Kidney (tissue), 13 donors: ENCODE measurements at regions not wholly inside any gene's neighbourhood (a gene's known extent, or its start where the extent isn't known, plus 50 kb on each side); places are given as distances from the start of the nearest gene placed in this dataset.

ENCODE experiments used
- DNase-seq, 5 donors: peaks; one replicate each; pipeline ENCODE4 v3.0.0-alpha.2; 2013 to 2020
- FAIRE-seq: peaks from 2 replicates; lab custom pipeline; 2012; peaks lifted over from hg19 to GRCh38; lab: Jason Lieb, UNC
- H3K27ac ChIP-seq, 2 donors: one replicate each; pipeline ENCODE4 v1.7.0; 2013; ENCODE audit warnings: low read depth in 2 of 2, low read length in 2 of 2, inconsistent platforms in 1 of 2
- H3K27me3 ChIP-seq: one replicate; pipeline ENCODE4 v1.7.1; 2013; ENCODE audit warnings: low read length, inconsistent platforms; ENCODE audit not compliant: control insufficient read depth, insufficient read depth
- H3K36me3 ChIP-seq, 3 donors: one replicate each; pipeline versions ENCODE4 v1.7.0 to v1.7.1; 2013; ENCODE audit warnings: low read length in 3 of 3, control low read depth in 1 of 3, inconsistent platforms in 1 of 3; ENCODE audit not compliant: insufficient read depth in 3 of 3, control insufficient read depth in 2 of 3
- H3K4me1 ChIP-seq, 3 donors: one replicate each; pipeline versions ENCODE4 v1.7.0 to v1.7.1; 2013; ENCODE audit warnings: low read length in 3 of 3, inconsistent platforms in 1 of 3, low read depth in 1 of 3; ENCODE audit not compliant: control insufficient read depth in 2 of 3, insufficient read depth in 2 of 3
- H3K4me3 ChIP-seq, 3 donors: one replicate each; pipeline versions ENCODE4 v1.7.0 to v1.8.1; 2013; ENCODE audit warnings: low read length in 3 of 3, control low read depth in 1 of 3, inconsistent platforms in 1 of 3
- H3K9ac ChIP-seq, 3 donors: one replicate each; pipeline versions ENCODE4 v1.7.0 to v1.7.1; 2013; ENCODE audit warnings: low read length in 3 of 3, control low read depth in 1 of 3, inconsistent platforms in 1 of 3
- H3K9me3 ChIP-seq, 3 donors: one replicate each; pipeline versions ENCODE4 v1.7.0 to v1.7.1; 2013; ENCODE audit warnings: low read length in 3 of 3, control low read depth in 1 of 3, inconsistent platforms in 1 of 3; ENCODE audit not compliant: control insufficient read depth in 2 of 3, insufficient read depth in 1 of 3
- intact Hi-C: fragments of 100-400 bp; cut with DNase I; formaldehyde crosslinking; loops from one replicate; pipeline ENCODE4 v1.11.1; 2022
- TF ChIP-seq, protein P1 (sequence below): IDR thresholded peaks from 3 replicates; pipeline ENCODE4 v1.5.1; 2012; ENCODE audit warnings: mild to moderate bottlenecking, moderate library complexity, borderline replicate concordance; ENCODE audit not compliant: insufficient read depth; ENCODE audit errors: extremely low read depth
- donor health status: control.
- donor health status: control.
- donor health status: control.
- donor health status: control.
- donor health status: control.
- donor health status: DM: yes; HTN: yes; CAD: no.
- donor health status: Normal renal cell carcinoma (clear cell type).

DNA sequence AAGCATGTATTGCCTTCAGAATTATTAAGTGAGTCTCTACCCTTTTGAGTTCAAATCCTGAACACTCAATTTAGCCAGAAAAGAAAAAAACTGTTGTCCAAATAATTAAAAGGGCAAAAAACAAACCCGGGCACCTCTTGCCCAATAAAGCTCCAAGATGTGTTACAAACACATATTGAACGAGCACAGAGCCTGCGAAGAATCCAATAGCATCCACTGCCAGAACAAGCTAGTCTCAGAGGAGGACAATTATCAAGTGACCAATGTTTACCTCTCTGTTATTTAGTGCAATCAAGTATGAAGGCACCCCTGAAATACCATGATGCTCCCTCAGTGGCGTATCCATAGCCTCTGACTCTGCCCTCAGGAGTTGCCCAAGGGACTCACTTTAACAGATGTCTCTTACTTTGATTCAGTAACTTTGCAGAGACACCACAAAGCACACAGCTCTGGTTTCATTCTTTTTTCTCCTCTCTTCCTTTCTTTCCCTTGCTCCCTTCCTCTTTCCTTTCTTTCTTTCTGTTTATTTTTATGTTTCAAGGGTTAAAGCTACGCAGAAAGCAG is 93.5 kb upstream of the SPATS2L start:
- Histone ChIP-seq H3K9me3 (peaks cover 0 to 4% (median 0%) of the 10 kb centered on the region in 3 donors), H3K9ac (no peak overlapping the region), H3K4me3 (no peak overlapping the region), H3K4me1 (no peaks in the 10 kb centered on the region), H3K36me3 (no peaks in the 10 kb centered on the region), H3K27ac (no peak overlapping the region), H3K27me3 (no peaks in the 10 kb centered on the region)
- FAIRE-seq: no peak
- intact Hi-C loops: no loop called here
- DNase-seq: no peak
- TF ChIP-seq, protein P1, sequence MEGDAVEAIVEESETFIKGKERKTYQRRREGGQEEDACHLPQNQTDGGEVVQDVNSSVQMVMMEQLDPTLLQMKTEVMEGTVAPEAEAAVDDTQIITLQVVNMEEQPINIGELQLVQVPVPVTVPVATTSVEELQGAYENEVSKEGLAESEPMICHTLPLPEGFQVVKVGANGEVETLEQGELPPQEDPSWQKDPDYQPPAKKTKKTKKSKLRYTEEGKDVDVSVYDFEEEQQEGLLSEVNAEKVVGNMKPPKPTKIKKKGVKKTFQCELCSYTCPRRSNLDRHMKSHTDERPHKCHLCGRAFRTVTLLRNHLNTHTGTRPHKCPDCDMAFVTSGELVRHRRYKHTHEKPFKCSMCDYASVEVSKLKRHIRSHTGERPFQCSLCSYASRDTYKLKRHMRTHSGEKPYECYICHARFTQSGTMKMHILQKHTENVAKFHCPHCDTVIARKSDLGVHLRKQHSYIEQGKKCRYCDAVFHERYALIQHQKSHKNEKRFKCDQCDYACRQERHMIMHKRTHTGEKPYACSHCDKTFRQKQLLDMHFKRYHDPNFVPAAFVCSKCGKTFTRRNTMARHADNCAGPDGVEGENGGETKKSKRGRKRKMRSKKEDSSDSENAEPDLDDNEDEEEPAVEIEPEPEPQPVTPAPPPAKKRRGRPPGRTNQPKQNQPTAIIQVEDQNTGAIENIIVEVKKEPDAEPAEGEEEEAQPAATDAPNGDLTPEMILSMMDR: no peak

DNA sequence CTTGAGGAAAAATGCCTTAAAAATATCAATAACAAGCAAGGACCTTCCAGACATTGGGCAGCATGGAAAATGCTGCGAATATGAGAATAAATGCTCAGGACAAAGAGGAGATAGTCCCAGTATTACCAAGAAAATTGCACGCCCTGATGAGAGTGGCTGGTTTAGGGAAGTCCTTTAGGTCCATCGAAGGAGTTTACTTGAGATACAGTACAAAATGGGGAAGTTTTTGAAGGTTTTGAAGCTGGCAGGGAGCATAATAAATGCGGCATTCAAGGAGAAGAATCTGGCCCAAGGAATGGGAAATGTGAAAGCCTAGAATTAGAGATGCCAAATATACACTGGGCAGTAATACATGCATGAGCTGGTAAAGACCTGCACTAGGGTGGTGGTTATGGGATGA is 90.2 kb upstream of the SPATS2L start:
- no peaks in the 10 kb centered on the region for H3K27me3 ChIP-seq
- intact Hi-C loops: no loop called here
- TF ChIP-seq, protein P1: no peak
- DNase-seq (no peak), FAIRE-seq (no peak)
- H3K36me3 ChIP-seq: no peaks in the 10 kb centered on the region
- H3K4me1 ChIP-seq: peaks cover 3 to 19% (median 3%) of the 10 kb centered on the region in 3 donors
- no peak overlapping the region for H3K4me3 ChIP-seq
- H3K27ac ChIP-seq: no peak overlapping the region
- H3K9me3 ChIP-seq: no peaks in the 10 kb centered on the region
- H3K9ac ChIP-seq: no peak overlapping the region

DNA sequence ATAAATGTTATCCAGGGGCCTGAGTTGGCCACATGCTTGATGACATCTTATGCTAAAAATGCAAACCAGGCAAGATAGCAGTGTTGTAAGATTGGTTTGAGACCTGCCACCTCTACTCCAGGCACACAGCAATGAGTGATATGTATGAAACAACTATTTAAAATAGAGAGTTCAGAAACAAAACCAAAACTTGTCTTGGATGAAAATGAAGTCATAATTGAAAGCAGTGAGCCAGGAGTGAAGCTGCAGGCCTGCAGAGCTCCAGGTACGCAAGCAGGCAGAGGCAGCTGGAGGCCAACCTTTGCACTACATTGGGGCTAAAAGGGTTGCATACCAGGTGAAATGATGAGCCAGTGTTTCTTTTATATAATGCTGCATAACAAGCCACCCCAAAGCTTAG is 89.2 kb upstream of the SPATS2L start:
- Histone ChIP-seq H3K27me3 (no peaks in the 10 kb centered on the region), H3K9me3 (no peaks in the 10 kb centered on the region), H3K9ac (no peak overlapping the region), H3K4me1 (peaks cover 3 to 24% (median 3%) of the 10 kb centered on the region in 3 donors), H3K36me3 (no peaks in the 10 kb centered on the region), H3K27ac (no peak overlapping the region), H3K4me3 (no peak overlapping the region)
- FAIRE-seq (no peak), DNase-seq (no peak)
- intact Hi-C loops: no loop called here
- TF ChIP-seq, protein P1: no peak

- intact Hi-C loops: no loop called here
- DNase-seq: no peak
- Histone ChIP-seq H3K4me3 (no peak overlapping the region), H3K9me3 (no peaks in the 10 kb centered on the region), H3K27ac (no peak overlapping the region), H3K36me3 (no peaks in the 10 kb centered on the region), H3K27me3 (no peaks in the 10 kb centered on the region), H3K4me1 (peaks cover 3 to 29% (median 5%) of the 10 kb centered on the region in 3 donors), H3K9ac (no peak overlapping the region)
- TF ChIP-seq, protein P1: no peak
- FAIRE-seq: no peak
Observed at GRCh38 chr2:200218645-200219044, 87.8 kb upstream of the SPATS2L start.
